Activated T-cell treated with anti-CD3 and anti-CD28 coated beads for 48 hours (primary cell): ENCODE measurements at regions not wholly inside any gene's neighbourhood (a gene's known extent, or its start where the extent isn't known, plus 50 kb on each side); places are given as distances from the start of the nearest gene placed in this dataset.

Source experiments
- DNase-seq: peaks from one replicate; pipeline ENCODE4 v3.0.0-alpha.2; 2020; ENCODE audit warnings: low read depth

- DNase-seq = no peak
Observed at GRCh38 chr11:92384358-92384757, 159.7 kb downstream of the FAT3 start.

GRCh38 chr11:92384802-92385201 lies 160.2 kb downstream of the FAT3 start:
- DNase-seq = no peak

GRCh38 chr11:92386577-92386976 lies 162.0 kb downstream of the FAT3 start:
- DNase-seq = no peak

DNA sequence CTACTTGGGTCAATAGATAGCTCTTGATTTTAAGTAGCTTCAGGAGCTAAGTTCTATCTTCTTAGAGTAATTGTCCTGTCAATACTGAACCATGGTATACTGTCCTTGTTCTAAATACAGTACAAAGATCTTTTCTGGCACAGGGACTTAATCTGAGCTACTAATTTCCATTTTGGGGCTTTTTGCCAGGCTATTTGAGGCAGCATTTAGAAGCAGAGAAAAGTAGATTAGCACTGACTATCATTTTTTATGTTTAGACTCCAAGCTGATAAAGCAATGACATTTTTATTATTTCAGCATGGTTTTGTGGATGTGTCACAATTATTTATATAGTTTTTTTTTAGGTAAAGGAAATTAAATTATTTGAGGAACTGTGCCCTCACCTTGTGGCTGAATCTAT lies 163.2 kb downstream of the FAT3 start:
- no peak for DNase-seq

- no peak for DNase-seq
Observed at GRCh38 chr11:92388380-92388779, 163.8 kb downstream of the FAT3 start.

- DNase-seq = no peak
Observed at GRCh38 chr11:92390783-92391182, 166.2 kb downstream of the FAT3 start.

- no peak for DNase-seq
Observed at GRCh38 chr11:92391364-92391763, 166.7 kb downstream of the FAT3 start.

- DNase-seq = no peak
Observed at GRCh38 chr11:92391808-92392207, 167.2 kb downstream of the FAT3 start.

- DNase-seq = no peak
Observed at GRCh38 chr11:92393218-92393617, 168.6 kb downstream of the FAT3 start.

- no peak for DNase-seq
Observed at GRCh38 chr11:92396133-92396532, 171.5 kb downstream of the FAT3 start.

GRCh38 chr11:92397221-92397755 lies 172.7 kb downstream of the FAT3 start:
- no peak for DNase-seq

DNA sequence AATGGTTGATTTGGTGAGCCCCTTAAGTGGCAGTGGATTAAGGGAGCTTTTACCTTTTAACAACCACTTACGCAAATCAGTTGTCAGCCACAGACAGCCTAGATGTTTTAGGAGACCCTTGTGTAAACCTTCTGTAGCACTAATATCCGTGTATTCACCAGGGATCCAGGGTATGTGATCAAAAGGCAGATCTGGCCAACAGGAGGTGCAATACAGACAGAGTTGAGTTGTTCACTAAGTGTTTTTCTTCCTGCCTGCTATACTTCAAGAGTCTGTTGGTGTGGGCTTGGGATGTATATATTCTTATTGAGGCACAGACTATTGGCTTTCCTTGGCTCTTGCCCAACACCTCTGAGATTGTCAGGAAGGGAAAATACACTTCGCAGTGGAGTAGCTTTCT lies 175.1 kb downstream of the FAT3 start:
- no peak for DNase-seq

GRCh38 chr11:92401520-92401919 lies 176.9 kb downstream of the FAT3 start:
- no peak for DNase-seq

GRCh38 chr11:92406472-92406871 lies 181.9 kb downstream of the FAT3 start:
- no peak for DNase-seq

DNA sequence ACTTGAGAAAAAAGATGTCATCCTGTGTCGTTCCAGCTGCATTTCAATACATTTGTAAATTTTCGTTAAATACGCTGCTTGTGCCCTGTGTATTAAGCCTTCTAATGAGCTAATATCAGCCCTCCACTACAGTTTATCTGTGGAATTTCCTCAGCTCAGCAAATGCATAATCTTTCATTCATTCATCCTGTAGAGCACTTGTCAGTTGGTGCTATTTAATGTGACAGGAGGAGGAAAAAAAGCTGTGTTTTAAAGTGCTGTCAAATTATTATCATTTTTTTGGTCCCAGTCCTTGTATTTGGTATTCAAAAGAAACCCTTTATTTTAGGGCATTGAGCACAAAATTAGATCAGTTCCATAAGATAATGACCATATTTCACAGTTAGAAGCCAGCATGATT lies 184.7 kb downstream of the FAT3 start:
- DNase-seq = no peak

DNA sequence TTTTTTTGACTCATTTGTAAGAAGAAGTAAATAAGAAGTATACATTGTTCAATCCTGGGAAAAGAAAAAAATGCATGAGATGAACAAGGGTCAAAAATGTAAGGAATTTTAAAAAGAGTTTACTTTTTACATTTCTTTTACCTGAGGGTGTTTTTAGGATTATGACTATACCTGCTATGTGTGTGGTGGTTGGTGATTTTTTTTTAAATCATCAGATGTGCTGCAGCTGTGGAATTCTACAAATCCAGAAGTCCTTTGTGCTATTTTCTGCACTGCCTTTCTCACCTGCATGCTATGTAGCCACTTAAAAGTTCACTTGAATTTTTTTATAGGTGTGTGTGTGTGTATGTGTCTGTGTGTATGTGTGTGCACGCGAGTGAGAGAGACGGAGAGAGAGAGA lies 185.3 kb downstream of the FAT3 start:
- no peak for DNase-seq

- DNase-seq = no peak
Observed at GRCh38 chr11:92410526-92410925, 185.9 kb downstream of the FAT3 start.

DNA sequence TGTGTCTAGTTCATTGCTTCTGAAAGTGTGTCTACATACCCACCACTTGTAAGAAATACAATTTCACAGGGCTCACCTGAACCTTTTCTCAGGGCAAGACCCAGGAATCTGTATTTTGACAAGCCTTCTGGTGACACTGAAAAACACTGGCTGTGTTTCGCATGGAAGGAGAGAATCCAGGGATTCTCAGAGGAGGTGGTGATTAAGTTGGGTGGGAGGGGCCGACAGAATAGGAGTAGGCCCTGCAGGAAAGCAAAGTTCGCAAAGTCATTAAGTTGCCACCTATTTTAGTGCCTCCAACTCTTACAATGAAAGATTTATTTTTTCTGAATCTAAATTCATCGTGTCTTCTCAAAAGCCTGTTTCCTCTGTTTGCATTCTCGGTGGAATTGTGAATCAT lies 186.8 kb downstream of the FAT3 start:
- no peak for DNase-seq

GRCh38 chr11:92413757-92414513 lies 189.3 kb downstream of the FAT3 start:
- DNase-seq = no peak

DNA sequence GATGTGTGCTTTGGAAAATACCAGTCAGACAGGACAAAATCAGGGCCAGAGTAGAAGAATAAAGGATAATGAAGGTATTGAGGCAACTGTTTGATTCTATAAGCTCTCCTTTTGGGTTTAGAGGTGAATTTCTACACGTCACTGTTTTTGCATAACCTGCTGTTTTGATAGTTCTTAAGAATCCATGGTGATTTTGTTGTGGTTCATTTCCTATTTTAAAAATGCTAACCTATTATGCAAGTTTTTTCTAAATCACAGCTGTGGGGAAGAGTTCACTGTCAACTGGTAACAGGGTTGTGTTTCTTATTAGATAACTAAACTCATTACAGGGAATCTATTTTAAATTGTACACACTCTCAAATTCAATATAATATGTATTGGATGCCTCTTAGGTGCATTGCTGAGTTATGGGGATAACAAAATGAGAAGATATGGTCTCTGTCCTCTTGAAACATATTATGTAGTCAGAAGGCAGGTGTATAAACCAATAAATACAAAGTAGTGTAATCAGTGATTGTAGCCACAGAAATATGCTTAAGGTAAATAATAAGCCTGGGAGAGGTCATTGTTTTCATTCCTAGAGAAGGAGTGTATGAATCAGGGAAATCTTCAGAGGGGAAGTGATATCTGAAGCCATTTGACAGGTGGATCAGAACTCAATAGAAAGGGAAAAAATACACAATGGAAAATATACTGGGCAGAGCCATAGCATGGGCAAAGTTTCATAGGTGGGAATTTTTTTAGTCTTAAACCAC lies 192.5 kb downstream of the FAT3 start:
- no peak for DNase-seq

GRCh38 chr11:92423115-92424034 lies 198.8 kb downstream of the FAT3 start:
- DNase-seq = no peak

DNA sequence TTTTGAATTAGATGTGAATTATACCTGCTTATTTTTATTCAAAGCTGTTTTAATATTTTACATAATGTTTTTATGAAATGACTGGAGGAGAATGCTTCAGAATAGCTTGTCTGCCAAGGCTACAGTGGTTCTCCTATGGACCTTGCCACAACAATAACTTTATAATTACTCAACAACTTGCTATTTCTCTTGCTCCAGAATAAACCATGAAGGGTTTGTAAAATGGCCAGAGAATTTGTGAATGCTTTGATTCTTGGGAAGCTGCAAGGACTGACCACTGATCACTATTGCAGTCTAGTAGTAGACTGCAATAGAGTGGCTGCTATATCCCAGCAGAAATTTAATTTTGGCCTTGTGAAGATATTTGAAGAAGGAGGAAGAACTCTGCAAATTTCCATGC lies 199.7 kb downstream of the FAT3 start:
- DNase-seq = no peak
